ENCODE measurements at regions not wholly inside any gene's neighbourhood (a gene's known extent, or its start where the extent isn't known, plus 50 kb on each side); places are given as distances from the start of the nearest gene placed in this dataset.

GRCh38 chr16:31618130-31618529 is 90.4 kb downstream of the AHSP start:
- Histone ChIP-seq H3K14ac (ENCODE audit: insufficient read length) (no peak overlapping the region), H2BK120ac (replicated peaks; ENCODE audit: low read depth, low read length) (no peak overlapping the region), H3K4me3 (ENCODE audit: extremely low read depth in 1 of 4, insufficient read depth in 2 of 4, low read depth in 3 of 4, low read length in 4 of 4) (no peak overlapping the region), H2AFZ (ENCODE audit: low read length) (no peak overlapping the region), H2BK20ac (ENCODE audit: low read length) (no peak overlapping the region), H2BK5ac (ENCODE audit: low read depth, low read length) (no peak overlapping the region), H3K36me3 (ENCODE audit: control insufficient read depth in 2 of 4, insufficient read depth in 4 of 4, low read length in 3 of 4) (no peaks in the 10 kb centered on the region), H3K56ac (replicated peaks; ENCODE audit: insufficient read length, low read depth, low read length) (no peak overlapping the region), H4K5ac (ENCODE audit: insufficient read length, low read depth, low read length) (no peak overlapping the region), H3K23me2 (ENCODE audit: low read depth, low read length) (no peaks in the 10 kb centered on the region), H3K18ac (ENCODE audit: extremely low read depth, low read length) (no peak overlapping the region), H3K23ac (ENCODE audit: insufficient read length) (no peak overlapping the region), H3K27ac (ENCODE audit: low read depth, low read length) (no peak overlapping the region), H3K27me3 (replicated peaks in 1 of 4; ENCODE audit: control insufficient read depth in 3 of 4, extremely low read depth in 1 of 4, insufficient read depth in 3 of 4, low read length in 3 of 4) (no peaks in the 10 kb centered on the region), H3K79me1 (ENCODE audit: low read depth, low read length) (no peaks in the 10 kb centered on the region), H3K9ac (replicated peaks in 1 of 4; ENCODE audit: extremely low read depth in 1 of 4, low read depth in 3 of 4, low read length in 3 of 4) (no peak overlapping the region), H4K20me1 (replicated peaks in 1 of 2; ENCODE audit: control insufficient read depth in 1 of 2, insufficient read depth in 2 of 2, low read length in 2 of 2) (no peaks in the 10 kb centered on the region), H4K91ac (replicated peaks; ENCODE audit: insufficient read length, low read length) (no peak overlapping the region), H2AK5ac (ENCODE audit: low read depth, low read length) (no peak overlapping the region), H3K4me2 (ENCODE audit: insufficient read depth in 1 of 2, low read depth in 2 of 2, low read length in 2 of 2) (no peak overlapping the region), H3K4ac (replicated peaks; ENCODE audit: insufficient read length, low read depth, low read length) (no peak overlapping the region), H2BK15ac (ENCODE audit: low read length) (no peak overlapping the region), H2BK12ac (ENCODE audit: low read depth, low read length) (no peak overlapping the region), H4K8ac (ENCODE audit: extremely low read depth, insufficient read depth, low read length) (no peak overlapping the region), H3K79me2 (ENCODE audit: control insufficient read depth in 1 of 2, insufficient read depth in 2 of 2, low read length in 2 of 2) (no peaks in the 10 kb centered on the region), H3K4me1 (replicated peaks in 1 of 4; ENCODE audit: control insufficient read depth in 3 of 4, insufficient read depth in 4 of 4, low read length in 3 of 4) (no peaks in the 10 kb centered on the region), H3K9me3 (ENCODE audit: insufficient read depth in 2 of 2, low read depth in 1 of 2, low read length in 1 of 2) (peaks cover 29 to 41% of the 10 kb centered on the region in 2 experiments; a peak in 3 of 4 replicates)
- FAIRE-seq (no peak), DNase-seq (ENCODE audit: low read depth in 1 of 2, low spot score in 2 of 2) (no peak)
- TF ChIP-seq EGR1 (IDR thresholded peaks at IDR 0.05; ENCODE audit: borderline replicate concordance, low read depth, low read length) (no peak), RAD21 (IDR thresholded peaks at IDR 0.05 in 1 of 2, conservative IDR thresholded peaks at IDR 0.05 in 1 of 2; ENCODE audit: low read depth in 2 of 2, low read length in 2 of 2) (no peak), TEAD4 (IDR thresholded peaks at IDR 0.05; ENCODE audit: low read depth, low read length) (no peak), TAF1 (IDR thresholded peaks at IDR 0.05; ENCODE audit: low read depth, low read length) (no peak), RFX5 (IDR thresholded peaks at IDR 0.05; ENCODE audit: borderline replicate concordance, low read depth, low read length) (no peak), MAX (IDR thresholded peaks at IDR 0.05) (no peak), TCF12 (IDR thresholded peaks at IDR 0.05; ENCODE audit: low read depth, low read length) (no peak), SRF (IDR thresholded peaks at IDR 0.05; ENCODE audit: low read depth, low read length) (no peak), JUND (IDR thresholded peaks at IDR 0.05; ENCODE audit: low read length) (no peak), HDAC2 (IDR thresholded peaks at IDR 0.05; ENCODE audit: borderline replicate concordance in 1 of 2, low read depth in 2 of 2, low read length in 2 of 2) (no peak), CREB1 (IDR thresholded peaks at IDR 0.05) (no peak), GABPA (IDR thresholded peaks at IDR 0.05; ENCODE audit: borderline replicate concordance, insufficient read depth, low read length) (no peak)
- POLR2A ChIA-PET (ENCODE audit: partially characterized antibody), result no interaction called here
- CTCF ChIA-PET (ENCODE audit: partially characterized antibody), result no interaction called here
